ENCODE measurements at regions not wholly inside any gene's neighbourhood (a gene's known extent, or its start where the extent isn't known, plus 50 kb on each side); places are given as distances from the start of the nearest gene placed in this dataset.

DNA sequence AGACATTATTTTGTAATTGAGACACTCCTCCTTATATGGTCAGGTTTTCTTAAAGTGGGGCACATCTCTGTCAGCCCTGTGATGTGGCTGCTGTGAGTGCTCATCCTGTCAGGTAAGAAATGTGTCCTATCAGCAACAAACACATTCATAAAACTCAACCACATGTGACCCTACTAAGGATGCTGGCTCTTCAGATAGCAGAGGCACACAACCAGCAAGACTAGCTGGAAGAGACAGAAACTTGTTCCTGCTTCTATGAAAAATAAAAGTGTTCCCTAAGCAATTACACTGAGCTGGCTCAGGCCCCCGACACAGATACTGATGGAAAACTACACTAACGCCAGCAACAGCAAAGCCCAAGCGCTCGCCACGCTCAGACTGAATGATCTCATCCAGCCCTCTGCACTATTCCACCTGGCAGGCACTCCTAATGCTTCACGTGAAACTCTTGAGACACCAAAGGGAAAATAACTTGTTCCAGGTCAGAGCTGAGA, 49.8 kb upstream of the CYP2D6 start:
- TF ChIP-seq ZBTB7A (IDR thresholded peaks at IDR 0.05; ENCODE audit: low read depth) = no peak
- TF ChIP-seq, protein P1, sequence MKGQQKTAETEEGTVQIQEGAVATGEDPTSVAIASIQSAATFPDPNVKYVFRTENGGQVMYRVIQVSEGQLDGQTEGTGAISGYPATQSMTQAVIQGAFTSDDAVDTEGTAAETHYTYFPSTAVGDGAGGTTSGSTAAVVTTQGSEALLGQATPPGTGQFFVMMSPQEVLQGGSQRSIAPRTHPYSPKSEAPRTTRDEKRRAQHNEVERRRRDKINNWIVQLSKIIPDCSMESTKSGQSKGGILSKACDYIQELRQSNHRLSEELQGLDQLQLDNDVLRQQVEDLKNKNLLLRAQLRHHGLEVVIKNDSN (IDR thresholded peaks at IDR 0.05) = no peak
- no peak for TF ChIP-seq RAD21 (IDR thresholded peaks at IDR 0.05; ENCODE audit: low read depth)
- no peak for TF ChIP-seq TCF12 (IDR thresholded peaks at IDR 0.05; ENCODE audit: low read depth)
- TF ChIP-seq NFIC (IDR thresholded peaks at IDR 0.05) = no peak
- TF ChIP-seq CREB1 (IDR thresholded peaks at IDR 0.05; ENCODE audit: low read depth) = no peak
- TF ChIP-seq EGR1 (IDR thresholded peaks at IDR 0.05) = no peak
- TF ChIP-seq, protein P2, sequence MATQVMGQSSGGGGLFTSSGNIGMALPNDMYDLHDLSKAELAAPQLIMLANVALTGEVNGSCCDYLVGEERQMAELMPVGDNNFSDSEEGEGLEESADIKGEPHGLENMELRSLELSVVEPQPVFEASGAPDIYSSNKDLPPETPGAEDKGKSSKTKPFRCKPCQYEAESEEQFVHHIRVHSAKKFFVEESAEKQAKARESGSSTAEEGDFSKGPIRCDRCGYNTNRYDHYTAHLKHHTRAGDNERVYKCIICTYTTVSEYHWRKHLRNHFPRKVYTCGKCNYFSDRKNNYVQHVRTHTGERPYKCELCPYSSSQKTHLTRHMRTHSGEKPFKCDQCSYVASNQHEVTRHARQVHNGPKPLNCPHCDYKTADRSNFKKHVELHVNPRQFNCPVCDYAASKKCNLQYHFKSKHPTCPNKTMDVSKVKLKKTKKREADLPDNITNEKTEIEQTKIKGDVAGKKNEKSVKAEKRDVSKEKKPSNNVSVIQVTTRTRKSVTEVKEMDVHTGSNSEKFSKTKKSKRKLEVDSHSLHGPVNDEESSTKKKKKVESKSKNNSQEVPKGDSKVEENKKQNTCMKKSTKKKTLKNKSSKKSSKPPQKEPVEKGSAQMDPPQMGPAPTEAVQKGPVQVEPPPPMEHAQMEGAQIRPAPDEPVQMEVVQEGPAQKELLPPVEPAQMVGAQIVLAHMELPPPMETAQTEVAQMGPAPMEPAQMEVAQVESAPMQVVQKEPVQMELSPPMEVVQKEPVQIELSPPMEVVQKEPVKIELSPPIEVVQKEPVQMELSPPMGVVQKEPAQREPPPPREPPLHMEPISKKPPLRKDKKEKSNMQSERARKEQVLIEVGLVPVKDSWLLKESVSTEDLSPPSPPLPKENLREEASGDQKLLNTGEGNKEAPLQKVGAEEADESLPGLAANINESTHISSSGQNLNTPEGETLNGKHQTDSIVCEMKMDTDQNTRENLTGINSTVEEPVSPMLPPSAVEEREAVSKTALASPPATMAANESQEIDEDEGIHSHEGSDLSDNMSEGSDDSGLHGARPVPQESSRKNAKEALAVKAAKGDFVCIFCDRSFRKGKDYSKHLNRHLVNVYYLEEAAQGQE (IDR thresholded peaks at IDR 0.05; ENCODE audit: low read depth) = no peak
- TF ChIP-seq TEAD4 (IDR thresholded peaks at IDR 0.05) = no peak
- no peak for TF ChIP-seq FOXM1 (IDR thresholded peaks at IDR 0.05; ENCODE audit: borderline replicate concordance, low read depth)

All from Ishikawa (cell line).